GM19351 (cell line): ENCODE measurements at regions not wholly inside any gene's neighbourhood (a gene's known extent, or its start where the extent isn't known, plus 50 kb on each side); places are given as distances from the start of the nearest gene placed in this dataset.
"Not testable (repeated sequence)": the region's sequence is repeated elsewhere in the genome, so short reads cannot be mapped to it uniquely, and the experiment has no call there.

ENCODE experiments used
- ATAC-seq: cut with Tn5 transposase; IDR thresholded peaks from one replicate; pipeline ENCODE4 v1.9.1; 2021; ENCODE audit warnings: mild to moderate bottlenecking, moderate library complexity; ENCODE audit not compliant: unreplicated experiment

GRCh38 chr11:79514695-79515094 is 73.9 kb upstream of the TENM4 start:
- no peak for ATAC-seq

- ATAC-seq = no peak
Measured at GRCh38 chr11:79514290-79514689, 73.5 kb upstream of the TENM4 start.

- ATAC-seq = peak; percentile 45
Measured at GRCh38 chr11:79512706-79513469, 72.1 kb upstream of the TENM4 start.

GRCh38 chr11:79510960-79511359 is 70.1 kb upstream of the TENM4 start:
- no peak for ATAC-seq

GRCh38 chr11:79508461-79508860 is 67.6 kb upstream of the TENM4 start:
- no peak for ATAC-seq

GRCh38 chr11:79507706-79508105 is 66.9 kb upstream of the TENM4 start:
- no peak for ATAC-seq

GRCh38 chr11:79506734-79507344 is 66.0 kb upstream of the TENM4 start:
- ATAC-seq = no peak

GRCh38 chr11:79506124-79506523 is 65.3 kb upstream of the TENM4 start:
- ATAC-seq = no peak

GRCh38 chr11:79503028-79503427 is 62.2 kb upstream of the TENM4 start:
- no peak for ATAC-seq

GRCh38 chr11:79501707-79502106 is 60.9 kb upstream of the TENM4 start:
- ATAC-seq = no peak

- ATAC-seq = not testable (repeated sequence)
Measured at GRCh38 chr11:79499929-79500328, 59.1 kb upstream of the TENM4 start.

GRCh38 chr11:79498667-79499066 is 57.8 kb upstream of the TENM4 start:
- no peak for ATAC-seq

- peak; percentile 96 for ATAC-seq
Measured at GRCh38 chr11:79493555-79494171, 52.8 kb upstream of the TENM4 start.

GRCh38 chr11:79492008-79492407 is 51.2 kb upstream of the TENM4 start:
- ATAC-seq = no peak
